GM12873 (cell line): ENCODE measurements at regions not wholly inside any gene's neighbourhood (a gene's known extent, or its start where the extent isn't known, plus 50 kb on each side); places are given as distances from the start of the nearest gene placed in this dataset.

ENCODE experiments used
- TF ChIP-seq, protein P1 (sequence below): IDR thresholded peaks from 2 replicates; pipeline ENCODE4 v1.5.1; 2012; ENCODE audit warnings: low read depth, mild to moderate bottlenecking, moderate library complexity, low read length, control low read depth; ENCODE audit not compliant: insufficient read depth; ENCODE audit errors: missing control alignments

DNA sequence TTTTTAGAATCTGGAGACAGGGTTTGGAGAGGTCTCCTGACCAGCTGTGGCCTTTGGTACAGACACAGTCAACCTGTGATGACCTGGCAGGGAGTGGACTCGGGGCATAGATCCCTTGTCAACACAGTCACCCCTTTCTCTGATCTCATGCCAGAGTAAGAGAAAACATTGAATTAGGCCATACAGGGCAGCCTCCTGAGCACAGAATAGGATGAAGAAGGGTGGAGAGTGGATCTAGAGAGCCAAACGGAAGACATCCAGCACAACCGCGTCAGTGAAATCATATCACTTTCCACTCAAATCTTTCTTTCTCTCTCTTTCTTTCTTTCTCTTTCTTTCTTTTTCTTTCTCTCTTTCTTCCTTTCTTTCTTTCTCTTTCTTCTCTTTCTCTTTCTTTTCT is 145.9 kb upstream of the TBX3 start:
- TF ChIP-seq, protein P1, sequence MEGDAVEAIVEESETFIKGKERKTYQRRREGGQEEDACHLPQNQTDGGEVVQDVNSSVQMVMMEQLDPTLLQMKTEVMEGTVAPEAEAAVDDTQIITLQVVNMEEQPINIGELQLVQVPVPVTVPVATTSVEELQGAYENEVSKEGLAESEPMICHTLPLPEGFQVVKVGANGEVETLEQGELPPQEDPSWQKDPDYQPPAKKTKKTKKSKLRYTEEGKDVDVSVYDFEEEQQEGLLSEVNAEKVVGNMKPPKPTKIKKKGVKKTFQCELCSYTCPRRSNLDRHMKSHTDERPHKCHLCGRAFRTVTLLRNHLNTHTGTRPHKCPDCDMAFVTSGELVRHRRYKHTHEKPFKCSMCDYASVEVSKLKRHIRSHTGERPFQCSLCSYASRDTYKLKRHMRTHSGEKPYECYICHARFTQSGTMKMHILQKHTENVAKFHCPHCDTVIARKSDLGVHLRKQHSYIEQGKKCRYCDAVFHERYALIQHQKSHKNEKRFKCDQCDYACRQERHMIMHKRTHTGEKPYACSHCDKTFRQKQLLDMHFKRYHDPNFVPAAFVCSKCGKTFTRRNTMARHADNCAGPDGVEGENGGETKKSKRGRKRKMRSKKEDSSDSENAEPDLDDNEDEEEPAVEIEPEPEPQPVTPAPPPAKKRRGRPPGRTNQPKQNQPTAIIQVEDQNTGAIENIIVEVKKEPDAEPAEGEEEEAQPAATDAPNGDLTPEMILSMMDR = no peak

- TF ChIP-seq, protein P1 = no peak
These were observed 143.5 kb upstream of the TBX3 start for GRCh38 chr12:114827461-114827860.

- TF ChIP-seq, protein P1 = no peak
These were observed 142.3 kb upstream of the TBX3 start for GRCh38 chr12:114826244-114826643.

DNA sequence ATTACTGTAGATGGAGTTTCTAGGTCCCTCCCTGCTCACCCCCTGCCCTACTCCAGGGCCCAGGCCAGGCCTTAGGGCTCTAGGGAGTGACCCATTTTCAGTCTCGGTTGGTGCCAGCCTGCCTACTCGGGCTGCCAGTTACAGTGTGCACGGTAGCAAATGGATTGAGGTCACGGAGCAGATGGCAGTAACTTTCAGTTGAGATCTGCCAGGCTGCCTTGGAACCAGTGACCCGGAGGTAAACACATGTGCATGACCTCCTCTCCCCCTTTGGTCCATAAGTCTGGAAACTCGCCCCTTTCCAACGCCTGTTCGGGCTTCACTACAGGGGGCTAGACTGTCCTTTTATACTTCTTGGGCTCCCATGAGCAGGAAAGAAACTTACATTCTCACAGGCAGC is 139.7 kb upstream of the TBX3 start:
- TF ChIP-seq, protein P1 = no peak

DNA sequence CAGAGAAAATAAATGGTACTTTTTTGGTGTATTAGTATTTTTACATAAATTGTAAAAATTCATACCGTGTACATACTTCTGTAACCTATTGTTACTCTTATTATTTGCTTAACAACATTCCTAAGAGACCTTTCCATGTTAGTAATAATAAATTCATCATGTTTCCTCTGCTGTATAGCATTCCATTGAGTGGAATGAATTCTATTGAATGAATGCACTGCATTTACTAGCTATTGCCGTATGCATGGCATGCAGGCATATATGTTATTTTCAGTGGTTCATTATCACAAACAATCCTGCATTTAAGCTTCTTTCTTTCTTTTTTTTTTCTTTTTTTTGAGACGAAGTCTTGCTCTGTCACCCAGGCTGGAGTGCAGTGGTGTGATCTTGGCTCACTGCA is 137.6 kb upstream of the TBX3 start:
- TF ChIP-seq, protein P1 = no peak

DNA sequence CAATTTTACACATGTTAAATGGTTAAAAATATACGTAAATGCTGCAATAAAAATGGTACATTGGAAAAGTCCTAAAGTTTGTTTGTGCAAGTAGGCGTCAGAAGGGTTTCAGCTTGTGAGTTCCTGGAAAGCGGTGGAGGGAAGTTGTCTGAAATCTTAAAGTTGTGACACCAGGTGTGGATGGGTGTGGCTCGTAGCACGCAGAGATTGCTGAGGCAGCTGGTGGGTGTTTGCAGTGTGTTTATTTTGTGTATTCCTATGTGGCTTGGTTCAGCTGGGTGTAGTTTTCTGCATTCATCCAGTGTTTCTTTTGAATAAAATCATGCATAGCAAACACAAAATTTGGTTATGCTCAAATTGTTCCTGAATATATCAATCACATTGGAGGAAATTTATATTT is 136.8 kb upstream of the TBX3 start:
- TF ChIP-seq, protein P1 = no peak

- TF ChIP-seq, protein P1 = no peak
These were observed 133.8 kb upstream of the TBX3 start for GRCh38 chr12:114817571-114818425.
